HG02970 (cell line): ENCODE measurements at regions not wholly inside any gene's neighbourhood (a gene's known extent, or its start where the extent isn't known, plus 50 kb on each side); places are given as distances from the start of the nearest gene placed in this dataset.

Experiments
- ATAC-seq: cut with Tn5 transposase; IDR thresholded peaks from one replicate; pipeline ENCODE4 v1.9.1; 2021; ENCODE audit warnings: mild to moderate bottlenecking, moderate library complexity, moderate number of reproducible peaks; ENCODE audit not compliant: unreplicated experiment, low FRiP score

DNA sequence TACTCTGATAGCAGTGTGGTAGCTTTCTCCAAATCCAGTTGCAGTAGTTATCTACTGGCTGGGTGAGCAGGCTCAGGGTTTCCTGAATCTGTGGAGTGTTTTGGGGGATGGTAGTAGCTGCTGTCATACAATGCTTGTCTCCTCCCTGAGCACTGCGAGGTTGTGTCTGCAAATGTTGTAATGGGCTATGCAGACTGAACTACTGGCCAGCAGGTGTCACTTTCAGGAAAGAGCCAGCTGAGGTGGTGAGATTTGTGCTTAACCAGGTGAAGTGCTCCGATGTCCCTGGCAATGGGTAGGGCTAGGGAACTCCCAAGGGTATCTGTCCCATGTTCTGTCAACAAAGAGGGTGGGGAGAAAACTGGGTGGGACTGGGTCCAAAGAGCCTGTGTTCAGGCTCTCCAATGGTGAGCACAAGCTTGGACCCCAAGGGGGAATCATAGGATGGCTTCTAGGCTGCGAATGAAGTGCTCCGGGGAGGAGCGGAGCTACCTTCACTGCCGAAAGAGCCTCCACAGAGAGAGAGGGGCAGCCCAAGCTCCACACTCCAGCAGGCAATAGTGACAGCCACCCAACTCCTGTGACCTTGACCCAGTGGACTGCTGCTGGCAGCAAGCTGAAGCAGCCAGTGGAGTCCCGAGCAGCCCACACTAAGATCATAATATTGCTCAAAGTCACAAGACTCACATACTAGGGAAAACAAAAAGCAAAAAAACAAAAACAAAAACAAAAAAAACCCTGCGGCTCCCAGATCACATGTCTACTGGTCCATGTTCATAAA, 1324.0 kb upstream of the USP15 start:
- no peak for ATAC-seq

DNA sequence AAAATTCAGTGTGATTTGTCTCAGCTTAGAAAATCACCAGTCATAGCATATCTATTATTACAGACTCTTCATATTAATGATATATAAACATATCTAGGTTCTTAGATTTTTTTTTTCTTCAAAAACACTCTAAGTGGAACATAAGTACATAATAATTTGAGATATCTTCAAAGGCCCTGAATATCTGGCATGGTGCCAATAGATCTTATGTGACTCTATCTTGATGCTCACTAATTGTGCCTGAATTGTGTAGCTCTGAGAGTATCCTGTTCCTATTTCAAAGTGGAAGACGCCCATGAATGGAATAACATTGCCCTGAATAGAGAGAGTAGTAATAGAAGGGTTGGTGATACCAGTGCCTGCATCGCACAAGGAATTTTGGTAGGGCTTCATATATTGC, 1312.7 kb upstream of the USP15 start:
- ATAC-seq, result no peak

DNA sequence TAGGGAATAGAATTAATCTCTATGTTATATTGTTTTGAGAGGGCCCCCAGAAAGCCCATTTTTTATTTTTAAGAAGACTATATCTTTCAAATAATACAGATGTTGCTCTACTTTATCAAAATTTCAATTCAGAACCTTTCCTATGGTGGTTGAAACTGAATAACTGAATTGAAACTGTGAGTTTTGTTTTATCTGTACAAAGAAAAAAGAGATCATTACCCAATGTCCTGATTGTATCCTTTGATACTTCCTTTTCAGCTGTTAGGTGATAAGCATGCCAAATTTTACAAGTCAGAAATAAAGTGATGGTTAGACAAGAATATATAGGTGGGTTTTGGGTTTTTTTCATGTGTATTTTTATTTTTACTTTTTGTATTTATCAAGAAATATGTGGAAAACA, 1293.1 kb upstream of the USP15 start:
- no peak for ATAC-seq

DNA sequence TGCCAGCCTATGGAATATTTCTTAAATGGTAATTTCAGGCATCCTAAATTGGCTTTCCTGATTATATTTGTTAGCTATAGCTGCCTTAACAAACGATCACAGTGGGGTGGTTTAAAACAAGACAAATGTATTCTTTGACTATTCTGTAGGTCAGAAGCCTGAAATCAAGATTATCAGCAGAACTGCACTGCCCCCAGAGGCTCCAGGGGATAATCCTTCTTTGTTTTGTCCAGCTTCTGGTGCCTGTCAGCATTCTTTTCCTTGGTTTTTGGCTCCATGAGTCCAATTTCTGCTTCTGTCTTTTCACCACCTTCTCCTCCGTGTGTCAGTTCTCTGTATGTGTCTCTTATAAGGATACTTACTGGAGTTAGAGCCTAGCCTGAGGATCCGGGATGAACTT, 1282.2 kb upstream of the USP15 start:
- no peak for ATAC-seq

DNA sequence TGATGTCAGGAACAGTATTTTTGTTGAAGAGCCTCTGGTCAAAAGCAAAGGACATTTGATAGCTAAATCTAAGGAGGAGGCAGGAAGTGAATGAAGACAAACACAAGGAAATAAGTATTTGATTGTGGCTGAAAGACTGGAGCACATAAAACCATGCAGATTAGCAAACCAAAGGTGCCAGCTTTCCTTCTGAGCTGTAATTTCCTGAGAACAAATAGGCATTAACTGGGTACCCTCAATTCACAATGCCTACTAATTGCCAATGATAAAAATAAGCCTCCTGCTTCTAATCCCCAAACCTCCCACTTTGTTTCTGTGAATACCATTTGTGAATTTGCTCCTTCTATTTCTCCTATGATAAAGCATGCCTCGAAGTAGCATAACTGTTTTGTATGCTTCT, 1279.6 kb upstream of the USP15 start:
- ATAC-seq, result no peak

DNA sequence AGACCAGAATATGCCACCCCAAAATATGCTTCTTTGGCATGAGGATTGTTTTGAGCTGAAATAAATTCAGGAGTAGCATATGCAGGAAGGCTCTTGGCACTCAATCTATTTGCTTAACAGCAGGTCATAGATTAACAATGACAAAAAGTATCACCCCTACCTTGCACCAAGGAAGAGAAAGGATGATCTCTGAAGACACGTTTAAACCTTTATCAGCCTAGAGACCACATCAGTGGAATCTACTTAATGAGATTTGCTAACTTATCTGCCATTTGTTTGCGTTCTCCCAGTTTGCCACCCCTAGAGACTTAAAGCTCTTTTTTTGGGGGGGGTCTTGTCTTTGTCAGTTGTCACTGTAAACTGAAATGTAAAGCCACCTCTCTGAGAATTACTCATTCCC, 1278.7 kb upstream of the USP15 start:
- no peak for ATAC-seq

DNA sequence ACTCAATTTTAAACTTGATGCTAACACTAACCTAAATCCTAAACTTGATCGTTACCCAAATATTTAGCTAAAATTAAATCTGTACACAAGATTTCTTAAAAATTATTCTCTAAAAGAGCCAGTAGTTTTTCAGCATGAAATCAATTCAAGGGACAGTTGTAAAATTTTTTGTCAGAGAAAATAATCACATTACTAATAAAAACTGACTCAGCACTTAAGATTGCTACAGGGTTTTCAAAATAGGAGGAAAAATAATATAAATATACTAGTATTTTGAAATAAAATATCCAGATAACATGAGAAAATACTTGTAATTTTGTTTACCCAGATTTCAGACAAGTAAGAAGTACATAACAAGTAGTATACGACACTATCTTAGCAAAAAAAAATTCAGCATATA, 1268.1 kb upstream of the USP15 start:
- no peak for ATAC-seq

DNA sequence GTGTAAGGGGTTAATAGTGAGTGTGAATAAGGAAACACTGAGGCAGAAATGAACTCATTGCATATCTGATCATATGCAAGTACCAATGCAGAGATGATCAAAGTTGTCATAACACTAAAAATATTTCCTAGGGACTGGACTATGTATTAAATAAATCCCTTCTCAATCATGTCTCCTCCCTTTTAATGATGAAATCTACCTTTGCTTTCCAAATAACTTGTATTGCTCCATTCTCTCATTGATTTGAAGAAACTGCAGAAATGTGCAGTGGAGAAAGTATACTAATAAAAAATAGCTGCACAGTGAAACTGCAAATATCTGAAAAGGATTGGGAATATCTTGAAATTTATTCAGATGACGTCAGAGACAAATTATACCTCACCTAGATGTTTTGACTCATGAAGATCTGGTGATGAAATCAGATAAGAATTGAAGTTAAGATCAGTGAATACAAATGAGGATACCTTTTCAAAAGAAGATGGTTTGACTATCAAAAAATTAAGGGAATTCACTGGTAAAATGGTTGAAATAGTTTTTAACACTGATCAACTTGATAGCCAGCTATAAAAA, 1264.9 kb upstream of the USP15 start:
- ATAC-seq, result no peak

DNA sequence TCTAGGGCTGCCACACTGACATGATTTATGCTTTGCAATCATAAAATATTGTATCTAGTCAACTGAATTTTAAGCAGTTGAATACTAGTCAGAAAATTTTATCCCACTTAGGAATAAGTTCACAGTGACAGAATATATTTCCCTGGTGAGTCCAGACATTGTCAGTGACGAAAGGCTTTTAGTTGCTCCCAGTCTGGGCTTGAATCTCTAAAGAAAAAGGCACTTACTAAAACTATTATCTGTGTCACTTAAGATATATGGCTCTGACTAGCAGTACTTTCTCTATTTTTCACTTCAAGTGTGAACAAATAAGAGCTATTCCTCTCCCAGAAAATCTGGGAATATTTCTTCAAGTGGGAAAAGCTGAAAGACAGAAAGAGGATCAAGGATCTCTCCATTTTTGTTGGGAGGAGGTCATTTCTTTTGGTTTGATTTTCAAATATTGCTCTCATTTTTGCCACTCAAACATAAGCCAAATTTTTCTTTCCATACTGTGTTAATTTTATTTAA, 1262.3 kb upstream of the USP15 start:
- ATAC-seq, result no peak

DNA sequence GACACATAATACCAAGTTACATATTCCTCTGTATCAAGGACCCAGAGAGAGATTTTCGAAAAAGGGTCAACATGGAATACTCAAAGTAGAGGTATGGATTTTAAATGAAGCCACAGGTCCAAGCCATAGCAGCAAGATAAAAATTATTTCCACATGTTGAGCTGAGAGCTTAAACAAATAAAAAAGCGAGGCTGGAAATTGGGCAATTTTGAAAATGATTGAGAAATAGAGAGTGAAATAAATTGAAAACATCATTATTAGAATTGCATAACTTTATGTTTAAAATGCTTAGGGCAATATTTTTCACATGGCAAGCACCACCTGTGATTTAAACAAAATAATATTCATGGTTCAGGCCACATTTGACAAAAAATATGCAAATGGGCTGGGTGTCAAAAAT, 1251.0 kb upstream of the USP15 start:
- no peak for ATAC-seq

DNA sequence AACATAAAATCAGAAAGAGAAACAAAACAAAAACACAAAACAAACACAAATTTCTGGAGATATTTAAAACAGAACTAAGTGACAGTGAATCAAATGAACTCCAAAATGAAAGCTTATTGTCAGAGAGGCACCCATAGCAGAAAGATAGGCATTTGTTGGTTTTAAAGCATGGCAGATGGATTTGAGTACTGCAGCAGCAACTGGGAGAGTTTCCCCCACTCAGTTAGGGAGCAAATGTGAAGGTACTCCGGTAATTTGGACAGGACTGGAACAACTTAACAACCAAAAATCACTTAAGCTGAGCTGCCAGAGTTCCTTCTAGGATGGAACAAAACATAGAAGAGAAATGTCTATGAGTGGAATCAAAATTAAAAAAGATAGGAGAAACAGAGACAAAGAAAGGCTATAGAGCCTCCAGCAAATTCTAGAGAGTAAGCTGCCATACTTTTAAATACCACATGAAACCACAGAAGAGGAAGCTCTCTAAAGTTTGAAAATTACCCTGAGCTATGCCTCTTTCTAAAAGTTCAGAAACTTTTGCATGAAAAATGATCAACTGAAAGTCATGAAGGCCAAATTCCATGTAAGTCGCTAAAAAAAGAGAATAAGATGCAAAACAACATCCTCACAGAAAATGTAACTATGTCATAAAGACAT, 1248.3 kb upstream of the USP15 start:
- no peak for ATAC-seq

DNA sequence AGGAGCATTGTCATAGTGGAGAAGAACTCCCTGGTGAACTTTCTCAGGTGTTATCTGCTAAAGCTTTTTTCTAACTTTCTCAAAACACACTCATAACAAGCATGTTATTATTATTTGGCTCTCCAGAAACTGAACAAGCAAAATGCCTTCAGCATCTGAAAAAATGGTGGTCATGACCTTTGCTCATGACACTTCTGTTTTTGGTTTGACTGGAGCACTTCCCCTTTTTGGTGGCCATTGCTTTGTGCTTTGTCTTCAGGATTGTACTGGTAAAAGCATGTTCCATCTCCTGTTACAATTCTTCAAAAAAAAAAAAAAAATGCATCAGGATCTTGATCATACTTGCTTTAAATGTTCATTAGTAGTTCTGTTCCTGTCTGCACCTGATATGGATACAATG, 1241.6 kb upstream of the USP15 start:
- no peak for ATAC-seq

DNA sequence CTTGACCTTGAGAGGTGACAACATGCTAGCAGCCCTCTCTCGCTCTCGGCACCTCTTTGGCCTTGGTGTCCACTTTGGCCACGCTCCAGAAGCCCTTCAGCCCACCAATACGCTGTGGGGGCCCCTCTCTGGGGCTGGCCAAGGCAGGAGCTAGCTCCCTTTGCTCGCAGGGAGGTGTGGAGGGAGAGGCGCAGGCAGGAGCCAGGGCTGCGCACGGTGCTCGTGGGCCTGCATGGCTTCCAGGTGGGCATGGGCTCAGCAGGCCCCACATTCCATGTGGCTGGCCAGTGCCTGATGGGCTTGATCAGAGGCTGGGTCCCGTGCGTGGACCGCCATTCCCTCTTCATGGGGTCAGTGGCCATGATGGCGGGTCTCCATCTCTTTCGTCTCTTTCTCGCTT, 1237.0 kb upstream of the USP15 start:
- no peak for ATAC-seq

DNA sequence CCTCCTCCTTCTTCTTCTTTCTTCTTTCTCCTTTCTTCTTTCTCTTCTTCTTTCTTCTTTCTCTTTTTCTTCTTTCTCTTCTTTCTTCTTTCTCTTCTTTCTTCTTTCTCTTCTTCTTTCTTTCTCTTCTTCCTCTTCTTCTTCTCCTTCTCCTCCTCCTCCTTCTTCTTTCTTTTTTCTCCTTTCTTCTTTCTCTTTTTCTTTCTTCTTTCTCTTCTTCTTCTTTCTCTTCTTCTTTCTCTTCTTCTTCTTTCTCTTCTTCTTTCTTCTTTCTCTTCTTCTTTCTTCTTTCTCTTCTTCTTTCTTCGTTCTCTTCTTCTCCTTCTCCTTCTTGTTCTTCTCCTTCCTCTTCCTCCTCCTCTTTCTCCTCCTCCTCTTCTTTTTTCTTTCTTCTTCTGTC, 1230.7 kb upstream of the USP15 start:
- no peak for ATAC-seq

DNA sequence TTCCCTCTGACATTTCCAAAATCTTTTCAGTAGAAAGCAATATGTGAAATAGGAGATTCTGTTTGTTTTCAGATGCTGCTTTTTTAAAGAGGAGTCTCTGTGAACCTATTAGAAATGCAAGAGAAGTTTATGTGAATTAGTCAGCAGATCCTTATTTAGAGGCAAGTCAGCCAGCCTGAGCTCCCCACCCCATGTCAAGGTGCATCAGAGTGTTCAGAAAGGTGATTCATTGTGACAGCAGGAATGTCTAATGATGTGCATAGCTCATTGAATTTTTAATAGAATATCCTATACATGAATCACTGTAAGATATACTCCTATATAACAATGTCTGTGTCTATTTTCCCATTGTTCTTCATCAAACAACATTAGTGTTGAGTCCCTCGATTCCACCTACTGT, 1222.4 kb upstream of the USP15 start:
- no peak for ATAC-seq

DNA sequence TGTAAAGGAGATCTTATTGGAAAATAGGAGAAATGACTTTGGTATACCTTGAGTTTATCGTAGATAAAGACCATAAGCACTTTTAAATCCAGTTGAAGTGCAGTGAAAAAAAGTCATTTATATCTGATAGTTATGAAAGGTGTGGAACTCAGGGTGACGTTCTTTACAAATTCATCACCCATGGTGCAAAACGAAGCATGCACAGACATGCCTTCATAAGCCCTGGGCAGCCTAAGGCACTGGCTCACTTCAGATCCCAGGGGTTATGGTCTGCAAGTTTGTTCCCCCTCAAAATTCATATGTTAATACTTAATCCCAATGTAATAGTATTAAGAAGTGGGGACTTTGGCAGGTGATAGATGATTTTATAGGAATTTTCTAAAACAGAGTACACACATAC, 1216.4 kb upstream of the USP15 start:
- no peak for ATAC-seq

DNA sequence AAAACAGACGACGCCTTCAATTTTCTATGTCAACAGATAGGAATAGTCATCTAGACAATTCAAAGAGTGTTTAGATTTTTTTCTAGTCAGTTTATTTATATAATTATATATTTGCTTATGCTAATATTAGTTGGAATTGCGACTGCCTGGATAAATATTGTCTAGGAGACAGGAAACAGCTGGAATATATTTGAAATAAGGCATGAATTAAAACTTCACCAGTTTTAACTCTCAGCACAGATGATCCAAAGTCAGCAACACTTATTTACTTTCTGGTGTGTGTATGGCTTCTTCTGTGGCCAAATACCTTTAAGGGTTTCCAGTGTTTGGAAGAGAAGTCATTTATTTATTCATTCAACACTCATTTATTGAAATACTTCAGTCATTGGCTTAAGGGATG, 1215.4 kb upstream of the USP15 start:
- no peak for ATAC-seq

DNA sequence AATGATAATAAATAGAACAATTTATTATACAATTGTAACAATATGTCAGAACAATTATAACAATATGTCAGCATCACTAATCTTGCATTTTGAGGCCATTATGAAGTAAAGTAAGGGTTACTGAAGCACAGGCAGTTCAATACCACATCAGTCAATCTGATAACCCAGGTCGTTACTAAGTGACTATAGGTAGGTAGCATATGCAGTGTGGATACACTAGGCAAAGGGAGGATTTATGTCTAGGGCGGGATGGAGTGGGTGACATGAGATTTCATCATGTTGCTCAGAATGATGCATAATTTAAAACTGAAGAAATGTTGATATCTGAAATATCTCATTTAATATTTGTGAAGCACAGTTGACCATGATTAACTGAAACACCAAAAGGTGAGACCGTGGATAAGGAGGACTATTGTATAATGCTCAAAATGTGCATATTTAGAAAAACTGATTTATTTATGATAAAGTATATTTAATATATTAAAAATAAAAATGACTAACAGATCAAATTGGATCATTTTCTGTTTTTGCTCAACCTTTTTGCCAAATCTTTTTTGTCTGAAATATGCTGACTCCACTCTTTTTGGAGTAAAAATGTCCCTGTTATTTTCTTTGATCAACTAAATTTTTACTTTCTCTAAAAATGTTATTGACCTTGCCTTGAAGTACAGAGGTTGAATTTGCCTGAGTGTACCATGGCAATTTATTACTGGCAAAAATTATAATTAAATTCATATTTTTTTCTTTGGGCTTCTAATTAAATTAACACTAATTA, 1189.4 kb upstream of the USP15 start:
- no peak for ATAC-seq

DNA sequence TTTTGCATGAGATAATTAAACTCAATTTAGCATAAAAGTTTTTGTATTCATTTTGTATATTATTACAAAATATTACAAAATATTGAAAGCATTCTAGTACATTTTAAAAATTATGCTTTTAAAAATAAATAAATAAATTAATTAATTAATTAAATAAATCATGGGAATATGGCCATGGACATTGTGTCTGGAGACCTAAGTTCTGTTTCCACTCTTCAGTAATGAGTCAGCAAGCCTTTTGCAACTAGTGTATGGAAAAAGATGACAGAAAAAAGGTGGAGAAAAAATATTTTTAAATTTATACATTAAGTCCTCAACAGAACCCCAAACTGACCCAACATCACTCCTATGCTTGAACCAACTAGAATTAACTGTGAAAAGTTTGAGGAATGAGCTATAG, 1187.5 kb upstream of the USP15 start:
- no peak for ATAC-seq

DNA sequence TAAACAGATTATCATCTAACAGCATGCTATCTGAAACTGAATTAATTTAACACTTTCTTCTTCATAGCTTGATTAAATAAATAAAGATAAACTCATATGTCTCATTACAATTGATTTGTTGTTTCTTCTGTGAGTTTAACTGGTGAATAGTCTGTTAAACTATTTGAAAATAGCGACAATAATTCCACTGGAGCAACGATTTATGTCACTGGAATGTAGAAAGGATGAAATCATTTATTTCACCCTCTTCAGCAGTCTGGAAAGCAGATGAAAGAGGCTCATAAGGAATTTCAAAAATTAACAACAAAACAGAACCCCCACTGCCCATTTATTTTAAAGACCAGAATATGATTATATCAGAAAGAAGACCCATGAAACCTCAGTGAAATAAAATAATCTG, 1165.1 kb upstream of the USP15 start:
- no peak for ATAC-seq

DNA sequence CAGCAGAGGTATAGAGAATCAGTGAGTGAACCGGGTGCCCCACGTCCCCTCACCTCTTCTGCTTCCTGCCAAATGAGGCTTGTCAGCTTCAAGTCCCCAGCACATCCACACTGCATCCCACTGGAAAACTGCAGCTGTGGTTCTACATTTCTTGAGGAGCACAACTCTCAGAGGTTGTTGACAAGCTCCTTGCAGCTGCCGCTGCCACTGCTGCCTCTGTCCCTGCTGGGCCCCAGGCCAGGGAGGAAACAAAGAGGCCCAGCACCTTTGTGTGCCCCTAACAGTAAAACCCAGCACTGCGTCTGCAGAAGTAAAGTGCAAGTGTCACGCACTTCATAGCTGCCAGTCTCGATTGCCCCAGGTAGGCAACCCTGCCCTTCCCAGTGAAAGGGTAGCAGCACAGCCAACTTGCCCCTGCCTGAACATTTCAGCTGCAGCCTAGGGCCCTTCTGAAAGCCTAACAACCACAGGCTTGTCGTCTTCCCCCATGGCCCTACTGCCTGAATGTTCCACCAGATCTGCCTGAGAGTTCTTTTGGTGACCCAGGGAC, 1162.1 kb upstream of the USP15 start:
- ATAC-seq, result no peak
